B cell (primary cell): ENCODE measurements at regions not wholly inside any gene's neighbourhood (a gene's known extent, or its start where the extent isn't known, plus 50 kb on each side); places are given as distances from the start of the nearest gene placed in this dataset.

Experiments
- EZH2 ChIP-seq: IDR thresholded peaks from 2 replicates; pipeline ENCODE4 v1.6.1; 2012; ENCODE audit warnings: borderline replicate concordance, low read depth, mild to moderate bottlenecking, moderate library complexity, low read length; ENCODE audit not compliant: insufficient read depth, poor library complexity, severe bottlenecking
- TF ChIP-seq, protein P1 (sequence below): fragments of 200-600 bp; IDR thresholded peaks from one replicate; pipeline ENCODE4 v1.8.0; 2022; ENCODE audit warnings: antibody characterized with exemption, mild to moderate bottlenecking

GRCh38 chr7:20270867-20271266, 53.7 kb upstream of the MACC1 start:
- TF ChIP-seq, protein P1, sequence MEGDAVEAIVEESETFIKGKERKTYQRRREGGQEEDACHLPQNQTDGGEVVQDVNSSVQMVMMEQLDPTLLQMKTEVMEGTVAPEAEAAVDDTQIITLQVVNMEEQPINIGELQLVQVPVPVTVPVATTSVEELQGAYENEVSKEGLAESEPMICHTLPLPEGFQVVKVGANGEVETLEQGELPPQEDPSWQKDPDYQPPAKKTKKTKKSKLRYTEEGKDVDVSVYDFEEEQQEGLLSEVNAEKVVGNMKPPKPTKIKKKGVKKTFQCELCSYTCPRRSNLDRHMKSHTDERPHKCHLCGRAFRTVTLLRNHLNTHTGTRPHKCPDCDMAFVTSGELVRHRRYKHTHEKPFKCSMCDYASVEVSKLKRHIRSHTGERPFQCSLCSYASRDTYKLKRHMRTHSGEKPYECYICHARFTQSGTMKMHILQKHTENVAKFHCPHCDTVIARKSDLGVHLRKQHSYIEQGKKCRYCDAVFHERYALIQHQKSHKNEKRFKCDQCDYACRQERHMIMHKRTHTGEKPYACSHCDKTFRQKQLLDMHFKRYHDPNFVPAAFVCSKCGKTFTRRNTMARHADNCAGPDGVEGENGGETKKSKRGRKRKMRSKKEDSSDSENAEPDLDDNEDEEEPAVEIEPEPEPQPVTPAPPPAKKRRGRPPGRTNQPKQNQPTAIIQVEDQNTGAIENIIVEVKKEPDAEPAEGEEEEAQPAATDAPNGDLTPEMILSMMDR: no peak
- no peak for TF ChIP-seq EZH2
